DMS53 treated with DMSO at 0.1 percent for 48 hours (cell line): ENCODE measurements at regions not wholly inside any gene's neighbourhood (a gene's known extent, or its start where the extent isn't known, plus 50 kb on each side); places are given as distances from the start of the nearest gene placed in this dataset.

Experiments
- DNase-seq: peaks from one replicate; lab custom pipeline; 2025; ENCODE audit not compliant: unreplicated experiment; lab: John Stamatoyannopoulos, UW

- no peak for DNase-seq
Observed at GRCh38 chr1:36613721-36614120, 131.0 kb upstream of the CSF3R start.

DNA sequence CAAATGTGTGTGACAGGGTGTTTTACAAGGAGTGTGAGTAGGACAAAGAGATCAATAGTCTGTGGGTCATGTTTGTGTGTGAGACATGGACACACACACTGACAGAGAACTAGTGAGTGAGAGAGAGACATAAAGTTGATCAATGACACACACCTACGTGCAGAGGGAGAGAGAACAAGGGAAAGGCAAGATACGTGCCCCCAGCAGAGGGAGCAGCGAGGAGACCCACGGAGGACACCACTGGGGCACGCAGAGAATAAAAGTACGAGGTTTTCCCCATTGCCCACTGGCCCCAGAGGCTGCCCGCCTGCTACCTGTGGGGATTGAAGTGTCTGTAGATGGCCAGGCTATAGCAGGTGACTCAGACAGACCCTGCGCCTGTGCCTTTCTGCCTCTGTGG lies 130.2 kb upstream of the CSF3R start:
- DNase-seq, result no peak

GRCh38 chr1:36612121-36612520 lies 129.4 kb upstream of the CSF3R start:
- DNase-seq, result no peak

GRCh38 chr1:36609241-36610027 lies 126.7 kb upstream of the CSF3R start:
- DNase-seq, result peak; percentile 5

- no peak for DNase-seq
Observed at GRCh38 chr1:36608272-36608671, 125.6 kb upstream of the CSF3R start.

DNA sequence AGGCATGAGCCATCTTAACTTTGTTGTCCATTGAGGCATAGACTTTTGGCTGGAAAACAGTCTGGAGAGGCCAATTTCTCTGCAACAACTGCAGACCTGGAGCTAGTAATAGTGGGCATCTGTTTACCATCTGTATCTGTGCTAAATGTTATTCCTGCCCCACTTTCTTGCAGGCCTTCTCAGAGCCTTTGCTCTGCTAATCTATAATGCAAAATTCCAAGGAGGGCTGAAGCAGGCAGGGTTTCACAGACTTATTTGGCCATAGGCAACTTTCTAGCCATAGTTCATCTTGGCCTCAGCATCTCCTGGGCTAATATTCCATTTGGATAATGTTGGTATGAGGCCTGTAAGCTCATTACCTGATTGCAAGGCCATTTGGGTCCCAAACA lies 124.5 kb upstream of the CSF3R start:
- no peak for DNase-seq

DNA sequence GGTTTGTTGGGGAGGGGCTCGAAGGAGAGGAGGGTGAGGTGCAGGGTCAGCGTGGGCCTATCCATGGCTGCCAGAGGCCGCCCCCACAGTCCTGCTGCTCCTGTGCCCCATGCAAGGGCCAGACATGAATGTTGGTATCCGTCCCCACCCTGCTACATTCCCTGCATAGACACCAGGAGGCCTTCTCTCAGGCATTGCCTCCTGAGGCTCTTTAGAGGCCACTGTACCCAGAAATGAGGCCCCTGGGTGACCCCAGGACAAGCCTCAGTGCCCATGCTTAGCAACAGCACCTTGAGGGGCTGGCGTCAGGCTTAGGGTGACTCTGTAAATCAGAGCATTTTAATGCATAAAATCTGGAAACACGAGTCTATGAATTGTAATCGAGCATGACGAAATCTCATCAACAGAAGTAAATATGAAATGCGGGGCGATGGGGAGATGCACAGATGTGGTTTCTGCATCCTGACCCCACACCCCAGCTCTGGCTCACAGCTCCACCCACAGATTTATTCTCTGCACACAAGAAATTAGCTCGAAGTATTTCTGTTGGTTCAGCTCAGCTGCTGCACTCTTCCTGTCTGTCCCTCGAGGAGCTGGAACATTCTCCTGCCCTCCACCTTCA lies 124.0 kb upstream of the CSF3R start:
- DNase-seq, result no peak

DNA sequence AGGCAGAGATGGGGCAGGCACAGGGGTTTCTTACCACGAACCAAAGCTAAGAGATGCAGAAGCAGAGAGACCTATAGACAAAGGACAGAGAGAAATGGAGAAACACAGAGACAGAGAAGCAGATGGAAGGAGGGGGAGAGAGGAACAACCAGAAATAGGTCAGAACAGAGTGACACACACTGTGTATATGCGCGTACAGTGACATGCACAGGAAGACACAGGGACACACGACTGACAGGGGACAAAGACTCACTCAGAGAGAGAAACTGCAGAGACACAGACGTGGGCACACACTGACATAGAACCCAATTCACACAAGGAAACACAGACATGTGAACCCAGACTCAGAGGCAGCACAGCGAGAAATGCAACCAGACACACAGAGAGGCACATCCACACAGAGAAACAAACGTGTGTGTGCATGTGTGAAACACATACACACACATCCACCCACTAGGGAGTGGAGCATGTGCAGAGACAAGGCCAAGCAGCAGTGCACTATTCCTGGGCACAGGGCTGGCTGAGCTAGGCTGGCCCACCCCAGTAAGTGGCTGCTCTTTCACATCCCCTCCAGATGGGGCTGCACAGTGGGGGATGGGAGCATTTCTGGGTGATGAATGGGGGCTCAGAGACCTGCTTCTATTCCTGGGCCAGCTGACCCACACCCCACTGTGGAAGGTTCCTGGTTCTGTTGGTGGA lies 123.4 kb upstream of the CSF3R start:
- no peak for DNase-seq

- DNase-seq, result no peak
Observed at GRCh38 chr1:36603461-36603860, 120.7 kb upstream of the CSF3R start.

GRCh38 chr1:36602184-36602583 lies 119.5 kb upstream of the CSF3R start:
- DNase-seq, result no peak

DNA sequence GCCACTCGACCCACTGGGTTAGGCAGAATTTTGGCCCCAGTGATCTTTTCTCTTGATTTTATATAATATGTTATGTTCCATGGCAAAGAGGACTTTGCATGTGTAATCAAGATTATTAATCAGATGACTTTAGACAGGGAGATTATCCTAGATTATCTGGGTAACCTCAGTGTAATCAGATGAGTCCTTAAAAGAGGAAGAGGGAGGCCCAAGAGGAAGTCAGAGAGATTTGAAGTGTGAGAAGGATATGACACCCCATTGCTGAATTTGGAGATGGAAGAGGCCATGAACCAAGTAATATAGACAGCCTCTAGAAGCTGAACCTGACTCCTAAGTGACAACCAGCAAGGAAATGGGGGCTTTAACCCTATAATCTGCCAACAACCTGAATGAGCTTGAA lies 117.1 kb upstream of the CSF3R start:
- no peak for DNase-seq

GRCh38 chr1:36597514-36597913 lies 114.8 kb upstream of the CSF3R start:
- no peak for DNase-seq

DNA sequence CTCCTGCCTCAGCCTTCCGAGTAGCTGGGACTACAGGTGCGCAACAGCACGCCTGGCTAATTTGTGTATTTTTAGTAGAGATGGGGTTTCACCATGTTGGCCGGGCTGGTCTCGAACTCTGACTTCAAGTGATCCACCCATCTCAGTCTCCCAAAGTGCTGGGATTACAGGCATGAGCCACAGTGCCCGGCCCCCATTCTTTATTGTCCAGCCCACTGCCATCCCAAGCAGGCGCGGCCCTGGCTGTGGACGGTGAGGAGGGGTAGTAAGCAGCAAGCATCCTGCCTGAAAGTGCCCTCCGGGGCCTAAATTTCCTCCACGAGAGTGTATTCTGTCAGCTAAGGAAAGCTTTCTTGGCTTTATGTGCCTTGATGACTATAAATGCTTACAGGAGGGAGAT lies 113.2 kb upstream of the CSF3R start:
- no peak for DNase-seq

DNA sequence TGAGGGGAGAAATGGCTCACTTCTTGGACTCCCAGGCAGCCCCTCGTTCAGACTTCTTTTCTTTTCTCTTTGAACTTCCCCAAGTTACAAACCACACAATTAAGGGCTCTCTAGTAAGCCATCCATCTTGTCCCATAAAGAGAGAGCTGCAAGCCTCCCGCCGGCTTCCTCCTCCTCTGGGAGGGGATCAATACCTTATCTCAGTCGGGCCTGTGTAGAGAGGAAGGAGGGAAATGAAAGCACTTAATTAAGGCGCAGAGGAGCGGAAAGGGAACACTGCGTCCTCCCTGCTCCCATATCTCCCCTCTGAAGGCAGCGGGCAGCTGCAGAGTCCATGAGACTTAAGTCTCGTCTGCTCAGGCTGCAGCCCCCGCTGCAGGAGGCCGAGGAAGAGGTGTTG lies 112.6 kb upstream of the CSF3R start:
- no peak for DNase-seq

- DNase-seq, result no peak
Observed at GRCh38 chr1:36594023-36594422, 111.3 kb upstream of the CSF3R start.

- no peak for DNase-seq
Observed at GRCh38 chr1:36591278-36591677, 108.6 kb upstream of the CSF3R start.

DNA sequence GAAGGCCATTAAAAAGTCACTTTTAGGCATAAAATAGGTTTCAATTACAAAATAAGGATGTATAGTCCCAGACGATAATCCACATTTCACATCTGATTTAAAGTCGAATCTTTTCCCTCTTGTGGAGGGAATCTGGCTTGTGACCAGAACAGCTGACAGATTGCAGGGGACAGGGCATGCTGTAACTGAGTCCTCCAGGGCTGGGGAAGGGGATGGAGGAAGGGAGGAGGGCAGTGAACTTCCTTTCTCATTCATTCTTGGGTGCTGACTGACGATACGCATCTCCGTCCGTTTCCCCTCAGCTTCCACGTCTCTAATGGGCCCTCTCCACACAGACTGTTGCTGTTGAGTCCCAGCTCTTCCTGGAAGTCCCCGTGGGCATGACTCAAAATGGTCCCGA lies 108.1 kb upstream of the CSF3R start:
- no peak for DNase-seq

GRCh38 chr1:36590264-36590663 lies 107.6 kb upstream of the CSF3R start:
- DNase-seq, result no peak

DNA sequence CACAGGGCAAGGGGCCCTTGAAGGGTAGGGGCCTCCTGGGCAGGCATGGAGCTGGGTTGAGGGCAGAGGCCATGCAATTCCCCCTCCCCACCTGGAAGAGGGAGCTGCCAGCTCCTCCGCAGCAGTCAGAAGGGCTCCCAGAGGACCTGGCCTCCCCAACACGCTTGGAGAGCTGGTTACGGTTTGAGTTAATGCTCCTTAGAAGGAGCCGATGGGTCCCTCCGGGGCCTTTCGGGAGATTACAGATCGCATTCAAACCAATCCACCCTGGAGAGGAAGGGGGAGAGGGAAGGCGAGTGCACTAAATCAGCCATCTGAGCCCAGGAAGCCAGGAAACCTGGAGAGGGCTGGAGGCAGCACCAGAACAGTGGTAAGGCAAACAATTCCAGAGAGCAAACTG lies 106.3 kb upstream of the CSF3R start:
- no peak for DNase-seq

GRCh38 chr1:36585569-36586548 lies 103.1 kb upstream of the CSF3R start:
- no peak for DNase-seq

- DNase-seq, result no peak
Observed at GRCh38 chr1:36584874-36585453, 102.3 kb upstream of the CSF3R start.
